MM.1S (cell line): ENCODE measurements at regions not wholly inside any gene's neighbourhood (a gene's known extent, or its start where the extent isn't known, plus 50 kb on each side); places are given as distances from the start of the nearest gene placed in this dataset.

Experiments used
- DNase-seq: peaks from one replicate; pipeline ENCODE4 v3.0.0-alpha.2; 2015
- H2AFZ ChIP-seq: fragments of 300-600 bp; sonication (generic); 2 replicates; pipeline ENCODE4 v1.6.0; 2016; ENCODE audit warnings: antibody characterized with exemption, low read length
- H3F3A ChIP-seq: fragments of 300-600 bp; sonication (generic); 2 replicates; pipeline ENCODE4 v1.6.1; 2016; ENCODE audit warnings: mild to moderate bottlenecking, antibody characterized with exemption, low read length, moderate library complexity, mixed read lengths; ENCODE audit not compliant: insufficient read depth
- H3K27ac ChIP-seq: fragments of 300-600 bp; sonication (generic); 2 replicates; pipeline ENCODE4 v1.5.1; 2016; ENCODE audit warnings: mild to moderate bottlenecking, low read length
- H3K27me3 ChIP-seq: fragments of 300-600 bp; sonication (generic); replicated peaks from 2 replicates; pipeline ENCODE4 v1.6.0; 2016; ENCODE audit warnings: low read length; ENCODE audit not compliant: insufficient read depth
- H3K36me3 ChIP-seq: fragments of 300-600 bp; sonication (generic); replicated peaks from 2 replicates; pipeline ENCODE4 v1.6.1; 2016; ENCODE audit warnings: mild to moderate bottlenecking, low read length, mixed read lengths; ENCODE audit not compliant: insufficient read depth
- H3K4me1 ChIP-seq: fragments of 300-600 bp; sonication (generic); 2 replicates; pipeline ENCODE4 v1.6.1; 2016; ENCODE audit warnings: low read length, mixed read lengths
- H3K4me2 ChIP-seq: fragments of 300-600 bp; sonication (generic); 2 replicates; pipeline ENCODE4 v1.6.0; 2016; ENCODE audit warnings: low read depth, low read length
- H3K4me3 ChIP-seq: fragments of 300-600 bp; sonication (generic); 2 replicates; pipeline ENCODE4 v1.5.1; 2016; ENCODE audit warnings: low read length, mixed read lengths
- H3K79me2 ChIP-seq: fragments of 300-600 bp; sonication (generic); 2 replicates; pipeline ENCODE4 v1.6.1; 2016; ENCODE audit warnings: mixed run types, low read length, mixed read lengths
- H3K9ac ChIP-seq: fragments of 300-600 bp; sonication (generic); 2 replicates; pipeline ENCODE4 v1.6.1; 2016; ENCODE audit warnings: low read length, mixed read lengths
- H3K9me2 ChIP-seq: fragments of 300-600 bp; sonication (generic); replicated peaks from 2 replicates; pipeline ENCODE4 v1.6.1; 2016; ENCODE audit warnings: mild to moderate bottlenecking, low read length, mixed read lengths; ENCODE audit not compliant: insufficient read depth
- H3K9me3 ChIP-seq: fragments of 300-600 bp; sonication (generic); replicated peaks from 2 replicates; pipeline ENCODE4 v1.6.1; 2016; ENCODE audit warnings: mild to moderate bottlenecking, low read length, mixed read lengths; ENCODE audit not compliant: insufficient read depth
- H4K20me1 ChIP-seq: fragments of 300-600 bp; sonication (generic); 2 replicates; pipeline ENCODE4 v1.6.1; 2016; ENCODE audit warnings: mild to moderate bottlenecking, low read length, moderate library complexity, mixed read lengths; ENCODE audit not compliant: insufficient read depth
- EZH2 ChIP-seq: fragments of 300-600 bp; sonication (generic); optimal IDR thresholded peaks from 2 replicates; pipeline ENCODE3; 2017; ENCODE audit warnings: low read depth, mild to moderate bottlenecking, antibody characterized with exemption, low read length, mixed read lengths
- EZH2phosphoT487 ChIP-seq: fragments of 300-600 bp; sonication (generic); IDR thresholded peaks from 2 replicates; pipeline ENCODE4 v1.6.1; 2018; ENCODE audit warnings: antibody characterized with exemption, low read length
- TF ChIP-seq, protein P1 (sequence below): fragments of 300-600 bp; sonication (generic); IDR thresholded peaks from 2 replicates; pipeline ENCODE4 v1.5.1; 2016; ENCODE audit warnings: antibody characterized with exemption, low read length, mixed read lengths

GRCh38 chr3:31379598-31379997 lies 153.1 kb upstream of the STT3B start:
- no peaks in the 10 kb centered on the region for H3K79me2 ChIP-seq
- no peaks in the 10 kb centered on the region for H3K4me1 ChIP-seq
- H3K27ac ChIP-seq: no peak overlapping the region
- DNase-seq: no peak
- H4K20me1 ChIP-seq: no peaks in the 10 kb centered on the region
- no peak overlapping the region for H3K9ac ChIP-seq
- H3K9me2 ChIP-seq: no peaks in the 10 kb centered on the region
- no peak overlapping the region for H2AFZ ChIP-seq
- H3K9me3 ChIP-seq: no peaks in the 10 kb centered on the region
- H3K27me3 ChIP-seq: no peaks in the 10 kb centered on the region
- TF ChIP-seq EZH2phosphoT487 (no peak), EZH2 (no peak)
- TF ChIP-seq, protein P1, sequence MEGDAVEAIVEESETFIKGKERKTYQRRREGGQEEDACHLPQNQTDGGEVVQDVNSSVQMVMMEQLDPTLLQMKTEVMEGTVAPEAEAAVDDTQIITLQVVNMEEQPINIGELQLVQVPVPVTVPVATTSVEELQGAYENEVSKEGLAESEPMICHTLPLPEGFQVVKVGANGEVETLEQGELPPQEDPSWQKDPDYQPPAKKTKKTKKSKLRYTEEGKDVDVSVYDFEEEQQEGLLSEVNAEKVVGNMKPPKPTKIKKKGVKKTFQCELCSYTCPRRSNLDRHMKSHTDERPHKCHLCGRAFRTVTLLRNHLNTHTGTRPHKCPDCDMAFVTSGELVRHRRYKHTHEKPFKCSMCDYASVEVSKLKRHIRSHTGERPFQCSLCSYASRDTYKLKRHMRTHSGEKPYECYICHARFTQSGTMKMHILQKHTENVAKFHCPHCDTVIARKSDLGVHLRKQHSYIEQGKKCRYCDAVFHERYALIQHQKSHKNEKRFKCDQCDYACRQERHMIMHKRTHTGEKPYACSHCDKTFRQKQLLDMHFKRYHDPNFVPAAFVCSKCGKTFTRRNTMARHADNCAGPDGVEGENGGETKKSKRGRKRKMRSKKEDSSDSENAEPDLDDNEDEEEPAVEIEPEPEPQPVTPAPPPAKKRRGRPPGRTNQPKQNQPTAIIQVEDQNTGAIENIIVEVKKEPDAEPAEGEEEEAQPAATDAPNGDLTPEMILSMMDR: no peak
- no peaks in the 10 kb centered on the region for H3F3A ChIP-seq
- H3K4me3 ChIP-seq: no peak overlapping the region
- H3K4me2 ChIP-seq: no peak overlapping the region
- no peaks in the 10 kb centered on the region for H3K36me3 ChIP-seq

GRCh38 chr3:31382856-31383255 lies 149.9 kb upstream of the STT3B start:
- Histone ChIP-seq H3K79me2 (no peaks in the 10 kb centered on the region), H3K36me3 (no peaks in the 10 kb centered on the region), H3K27ac (no peak overlapping the region), H3K4me1 (no peaks in the 10 kb centered on the region), H3K4me3 (no peak overlapping the region), H3K4me2 (no peak overlapping the region), H2AFZ (no peak overlapping the region), H4K20me1 (no peaks in the 10 kb centered on the region), H3F3A (no peaks in the 10 kb centered on the region), H3K9me2 (no peaks in the 10 kb centered on the region), H3K27me3 (no peaks in the 10 kb centered on the region), H3K9ac (no peak overlapping the region), H3K9me3 (no peaks in the 10 kb centered on the region)
- no peak for TF ChIP-seq EZH2
- no peak for TF ChIP-seq EZH2phosphoT487
- TF ChIP-seq, protein P1: no peak
- no peak for DNase-seq

DNA sequence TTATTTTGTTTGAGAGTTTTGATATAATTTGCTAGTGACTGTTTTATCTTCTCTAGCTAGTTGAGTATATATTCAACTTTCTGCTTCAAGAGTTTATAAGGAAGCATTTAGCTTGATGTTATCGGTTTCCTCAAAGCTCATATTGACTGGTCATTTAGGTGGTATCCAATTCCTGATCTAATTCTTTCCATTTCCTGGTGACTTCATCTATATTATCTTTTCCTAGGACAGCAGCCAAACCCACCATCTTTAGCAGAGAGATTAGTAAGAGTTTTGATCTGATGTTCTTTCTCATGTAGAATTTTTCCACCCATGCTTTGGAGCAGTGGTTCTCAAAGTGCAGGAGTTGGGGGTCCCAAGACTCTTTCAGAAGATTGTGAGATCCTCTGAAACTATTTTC lies 148.6 kb upstream of the STT3B start:
- TF ChIP-seq, protein P1: no peak
- TF ChIP-seq EZH2 (no peak), EZH2phosphoT487 (no peak)
- Histone ChIP-seq H3K27ac (no peak overlapping the region), H3K9ac (no peak overlapping the region), H3K4me2 (no peak overlapping the region), H3K79me2 (no peaks in the 10 kb centered on the region), H3K9me3 (no peaks in the 10 kb centered on the region), H4K20me1 (no peaks in the 10 kb centered on the region), H3K9me2 (no peaks in the 10 kb centered on the region), H3K4me3 (no peak overlapping the region), H3K27me3 (no peaks in the 10 kb centered on the region), H2AFZ (no peak overlapping the region), H3F3A (no peaks in the 10 kb centered on the region), H3K36me3 (no peaks in the 10 kb centered on the region), H3K4me1 (no peaks in the 10 kb centered on the region)
- no peak for DNase-seq

- Histone ChIP-seq H3K9me2 (no peaks in the 10 kb centered on the region), H3K27me3 (no peaks in the 10 kb centered on the region)
- DNase-seq: no peak
Measured at GRCh38 chr3:31389939-31390338, 142.8 kb upstream of the STT3B start.

More at GRCh38 chr3:31389939-31390338, 142.8 kb upstream of the STT3B start:
- Histone ChIP-seq H3K36me3 (no peaks in the 10 kb centered on the region), H2AFZ (no peak overlapping the region), H3K4me1 (peaks cover 12% of the 10 kb centered on the region), H3K4me2 (no peak overlapping the region), H3K4me3 (no peak overlapping the region), H3K9ac (no peak overlapping the region), H3K9me3 (no peaks in the 10 kb centered on the region), H3F3A (no peaks in the 10 kb centered on the region), H3K27ac (no peak overlapping the region), H4K20me1 (no peaks in the 10 kb centered on the region), H3K79me2 (no peaks in the 10 kb centered on the region)
- no peak for TF ChIP-seq EZH2
- no peak for TF ChIP-seq EZH2phosphoT487
- TF ChIP-seq, protein P1: no peak
